Keratinocyte (primary cell): ENCODE measurements at regions not wholly inside any gene's neighbourhood (a gene's known extent, or its start where the extent isn't known, plus 50 kb on each side); places are given as distances from the start of the nearest gene placed in this dataset.

Source experiments
- DNase-seq: peaks from one replicate; pipeline ENCODE4 v3.0.0-alpha.2; 2011; ENCODE audit warnings: low read depth, missing footprints, low spot score
- FAIRE-seq: peaks from 2 replicates; lab custom pipeline; 2011; peaks lifted over from hg19 to GRCh38; lab: Jason Lieb, UNC
- H2AFZ ChIP-seq: 2 replicates; pipeline ENCODE4 v1.6.0; 2012; ENCODE audit warnings: low read length, control low read depth, inconsistent platforms; ENCODE audit not compliant: control insufficient read depth
- H3K27ac ChIP-seq: 2 replicates; pipeline ENCODE4 v1.5.1; 2011; ENCODE audit warnings: low read length; ENCODE audit not compliant: control insufficient read depth, insufficient read depth
- H3K27me3 ChIP-seq: 3 replicates; pipeline ENCODE4 v1.6.0; 2011; ENCODE audit warnings: low read length; ENCODE audit not compliant: control insufficient read depth, insufficient read depth; ENCODE audit errors: extremely low read depth
- H3K36me3 ChIP-seq, 2 experiments: 2 replicates in 1 of 2; 3 replicates in 1 of 2; pipeline ENCODE4 v1.5.1; 2011; ENCODE audit warnings: low read length in 2 of 2, mild to moderate bottlenecking in 1 of 2; ENCODE audit not compliant: control insufficient read depth in 2 of 2, insufficient read depth in 2 of 2; ENCODE audit errors: extremely low read depth in 1 of 2
- H3K4me1 ChIP-seq: 3 replicates; pipeline ENCODE4 v1.5.1; 2011; ENCODE audit warnings: low read length; ENCODE audit not compliant: control insufficient read depth, insufficient read depth; ENCODE audit errors: extremely low read depth
- H3K4me2 ChIP-seq: 3 replicates; pipeline ENCODE4 v1.6.0; 2011; ENCODE audit warnings: low read depth, low read length; ENCODE audit not compliant: control insufficient read depth, insufficient read depth; ENCODE audit errors: extremely low read depth
- H3K4me3 ChIP-seq, 3 experiments: fragments of 200-600 bp in 1 of 3; sonication (generic) in 1 of 3; 2 replicates in 2 of 3; 3 replicates in 1 of 3; pipeline ENCODE4 v1.5.1; 2011 to 2016; ENCODE audit warnings: low read length in 3 of 3, mild to moderate bottlenecking in 3 of 3, control low read depth in 2 of 3, inconsistent platforms in 1 of 3, low read depth in 1 of 3, mixed read lengths in 1 of 3, mixed run types in 1 of 3, moderate library complexity in 1 of 3; ENCODE audit not compliant: control insufficient read depth in 2 of 3, insufficient read depth in 2 of 3; ENCODE audit errors: extremely low read depth in 1 of 3
- H3K79me2 ChIP-seq: 2 replicates; pipeline ENCODE4 v1.6.0; 2012; ENCODE audit warnings: low read length; ENCODE audit not compliant: control insufficient read depth, insufficient read depth
- H3K9ac ChIP-seq: 3 replicates; pipeline ENCODE4 v1.6.0; 2011; ENCODE audit warnings: low read length; ENCODE audit not compliant: control insufficient read depth, insufficient read depth; ENCODE audit errors: extremely low read depth
- H3K9me1 ChIP-seq: 3 replicates; pipeline ENCODE4 v1.6.0; 2011; ENCODE audit warnings: low read length; ENCODE audit not compliant: control insufficient read depth, insufficient read depth; ENCODE audit errors: extremely low read depth
- H3K9me3 ChIP-seq: 2 replicates; pipeline ENCODE4 v1.5.1; 2012; ENCODE audit warnings: low read depth, low read length; ENCODE audit not compliant: control insufficient read depth
- H4K20me1 ChIP-seq: 3 replicates; pipeline ENCODE4 v1.6.0; 2011; ENCODE audit warnings: low read length; ENCODE audit not compliant: control insufficient read depth, insufficient read depth; ENCODE audit errors: extremely low read depth
- CTCF ChIP-seq, 3 experiments: IDR thresholded peaks in 1 of 3; conservative IDR thresholded peaks in 1 of 3; optimal IDR thresholded peaks in 1 of 3; 2 replicates in 2 of 3; 3 replicates in 1 of 3; pipeline versions ENCODE3 to v1.5.1; 2011; ENCODE audit warnings: low read length in 3 of 3, mild to moderate bottlenecking in 3 of 3, moderate library complexity in 2 of 3, control low read depth in 1 of 3, inconsistent platforms in 1 of 3; ENCODE audit not compliant: insufficient read depth in 2 of 3; ENCODE audit errors: extremely low read depth in 1 of 3
- EZH2 ChIP-seq: IDR thresholded peaks from one replicate; pipeline ENCODE4 v1.6.1; 2012; ENCODE audit warnings: inconsistent platforms, mild to moderate bottlenecking, low read length, moderate library complexity
- dilution Hi-C: fragments of 300-500 bp; cut with MboI; formaldehyde crosslinking; loops from one replicate; pipeline ENCODE4 v1.7.0; 2020; ENCODE audit warnings: low sequenced_read_pairs; ENCODE audit not compliant: extremely low pct_ligation_motif_present

- Histone ChIP-seq H3K9me3 (no peaks in the 10 kb centered on the region), H3K4me3 (no peak overlapping the region), H3K9me1 (no peaks in the 10 kb centered on the region), H3K4me1 (peaks cover 41% of the 10 kb centered on the region), H3K27ac (peak overlapping the region; percentile 84), H3K79me2 (no peaks in the 10 kb centered on the region), H3K4me2 (peak overlapping the region; percentile 34), H3K27me3 (no peaks in the 10 kb centered on the region), H2AFZ (no peak overlapping the region), H3K9ac (no peak overlapping the region), H3K36me3 (no peaks in the 10 kb centered on the region), H4K20me1 (no peaks in the 10 kb centered on the region)
- FAIRE-seq = no peak
- dilution Hi-C loops = no loop called here
- no peak for DNase-seq
- TF ChIP-seq CTCF (optimal IDR thresholded peaks at IDR 0.05 in 1 of 3, IDR thresholded peaks at IDR 0.05 in 1 of 3, conservative IDR thresholded peaks at IDR 0.05 in 1 of 3; ENCODE audit: extremely low read depth in 1 of 3, insufficient read depth in 2 of 3, low read length in 3 of 3) (no peak), EZH2 (no peak)
These were observed 285.1 kb downstream of the TMX3 start for GRCh38 chr18:68429841-68430240.

GRCh38 chr18:68429111-68429510 is 285.8 kb downstream of the TMX3 start:
- DNase-seq (no peak), FAIRE-seq (peak; percentile 9)
- dilution Hi-C loops = no loop called here
- H4K20me1 ChIP-seq = no peaks in the 10 kb centered on the region
- no peak overlapping the region for H3K4me3 ChIP-seq
- H3K4me1 ChIP-seq = peaks cover 41% of the 10 kb centered on the region
- peak overlapping the region; percentile 8 for H2AFZ ChIP-seq
- no peaks in the 10 kb centered on the region for H3K36me3 ChIP-seq
- no peaks in the 10 kb centered on the region for H3K9me1 ChIP-seq
- H3K27ac ChIP-seq = peak overlapping the region; percentile 84
- no peaks in the 10 kb centered on the region for H3K79me2 ChIP-seq
- H3K9ac ChIP-seq = no peak overlapping the region
- no peak for TF ChIP-seq CTCF (optimal IDR thresholded peaks at IDR 0.05 in 1 of 3, IDR thresholded peaks at IDR 0.05 in 1 of 3, conservative IDR thresholded peaks at IDR 0.05 in 1 of 3; ENCODE audit: extremely low read depth in 1 of 3, insufficient read depth in 2 of 3, low read length in 3 of 3)
- H3K27me3 ChIP-seq = no peaks in the 10 kb centered on the region
- H3K9me3 ChIP-seq = no peaks in the 10 kb centered on the region
- H3K4me2 ChIP-seq = no peak overlapping the region
